ENCODE measurements at regions not wholly inside any gene's neighbourhood (a gene's known extent, or its start where the extent isn't known, plus 50 kb on each side); places are given as distances from the start of the nearest gene placed in this dataset.

DNA sequence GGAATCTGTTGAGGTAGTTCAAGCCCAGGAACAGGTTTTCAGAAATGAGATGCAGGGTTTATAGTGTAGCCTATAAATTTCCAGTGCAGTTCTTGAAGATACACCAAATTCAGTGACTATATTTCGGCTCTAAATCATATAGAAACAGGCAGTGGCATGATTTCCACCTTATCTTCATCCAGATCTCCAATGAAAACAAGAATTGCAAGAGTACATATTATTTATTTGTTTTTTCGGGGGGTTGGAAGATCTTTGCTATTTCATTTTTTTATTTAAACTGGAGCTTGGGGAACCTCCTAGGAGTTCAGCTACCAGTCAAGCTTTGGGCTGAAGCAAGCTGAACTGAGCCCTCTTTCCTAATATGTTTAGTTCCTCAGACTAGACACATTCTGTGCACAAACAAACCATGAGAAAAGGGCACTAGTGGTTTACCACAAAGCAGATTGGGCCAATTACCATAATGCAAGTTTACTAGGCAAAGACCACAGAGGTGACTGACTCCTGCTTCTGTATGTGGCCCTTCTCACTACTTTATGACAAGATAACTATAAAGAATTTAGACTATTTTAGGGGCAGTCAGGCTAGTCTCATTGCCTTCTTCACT lies 68.5 kb downstream of the RGS2 start:
- no peak for DNase-seq (ENCODE audit: low read depth, low spot score)
- H3K9me1 ChIP-seq (replicated peaks; ENCODE audit: control insufficient read depth, extremely low read depth, insufficient read depth, low read length) = no peaks in the 10 kb centered on the region
- POLR2A ChIA-PET = no interaction called here

DNA sequence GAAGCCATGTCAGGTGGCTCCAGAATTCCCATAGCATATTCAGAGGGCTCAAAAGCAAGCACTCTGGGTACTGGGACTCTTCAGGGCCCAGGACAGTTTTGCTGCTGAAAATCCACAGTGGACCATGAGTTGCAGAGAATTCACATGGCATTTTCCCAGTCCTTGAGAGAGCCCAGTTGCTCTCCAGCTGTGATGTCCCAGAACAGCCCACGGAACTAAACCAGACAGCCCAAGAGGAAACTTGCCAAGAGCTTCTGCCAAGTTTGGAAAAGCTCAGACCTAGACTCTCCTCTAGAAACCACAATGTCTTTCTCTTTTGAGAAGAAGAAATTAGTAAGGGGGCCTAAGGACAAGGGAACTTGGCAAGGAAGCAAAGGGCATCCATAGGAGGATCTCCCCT lies 69.4 kb downstream of the RGS2 start:
- Histone ChIP-seq H3K27ac (ENCODE audit: insufficient read depth, low read depth, low read length) (no peak overlapping the region), H3K4me2 (ENCODE audit: insufficient read depth, low read length) (no peak overlapping the region), H3K27me3 (ENCODE audit: control insufficient read depth in 2 of 2, insufficient read depth in 2 of 2, low read length in 2 of 2) (no peaks in the 10 kb centered on the region), H3K79me2 (ENCODE audit: control insufficient read depth, insufficient read depth, low read length) (no peaks in the 10 kb centered on the region), H3K4me3 (replicated peaks in 1 of 3; ENCODE audit: insufficient read depth in 1 of 3, low read depth in 1 of 3, low read length in 3 of 3) (no peak overlapping the region), H3K36me3 (ENCODE audit: control insufficient read depth in 2 of 2, extremely low read depth in 1 of 2, insufficient read depth in 2 of 2, low read length in 2 of 2) (no peaks in the 10 kb centered on the region), H4K20me1 (replicated peaks; ENCODE audit: control insufficient read depth, extremely low read depth, insufficient read depth, low read length) (no peaks in the 10 kb centered on the region), H2AFZ (ENCODE audit: low read depth, low read length) (no peak overlapping the region), H3K9me3 (replicated peaks; ENCODE audit: control insufficient read depth, insufficient read depth, low read length) (no peaks in the 10 kb centered on the region), H3K9ac (replicated peaks; ENCODE audit: extremely low read depth, insufficient read depth, low read length) (no peak overlapping the region), H3K4me1 (ENCODE audit: control insufficient read depth, extremely low read depth, insufficient read depth, low read length) (no peaks in the 10 kb centered on the region), H3K9me1 (replicated peaks; ENCODE audit: control insufficient read depth, extremely low read depth, insufficient read depth, low read length) (no peaks in the 10 kb centered on the region)
- DNase-seq (ENCODE audit: low read depth, low spot score) = no peak
- intact Hi-C loops (cut with micrococcal nuclease) (loop anchor here (10.0 kb wide), 1 partner anchor 47 kb away; no protein-coding TSS in a partner anchor), dilution Hi-C loops (cut with MboI; ENCODE audit: extremely low pct_ligation_motif_present, low sequenced_read_pairs) (no loop called here)
- no peak for FAIRE-seq
- CTCF ChIA-PET = interaction anchor here (1.3 to 1.4 kb wide), 2 partner anchors 9 to 141 kb away, joined by 3 to 4 read pairs; no protein-coding TSS in a partner anchor
- POLR2A ChIA-PET = no interaction called here
- TF ChIP-seq JUN (IDR thresholded peaks at IDR 0.05; ENCODE audit: borderline replicate concordance, insufficient read depth, insufficient read length, low read depth) (no peak), FOS (IDR thresholded peaks at IDR 0.05; ENCODE audit: borderline replicate concordance, insufficient read depth, low read length) (no peak), GATA2 (IDR thresholded peaks at IDR 0.05; ENCODE audit: insufficient read depth, insufficient read length, low read depth, low read length) (no peak), POLR2AphosphoS5 (IDR thresholded peaks at IDR 0.05; ENCODE audit: insufficient read depth, low read depth, low read length) (no peak), MYC (IDR thresholded peaks at IDR 0.05; ENCODE audit: low read depth, low read length) (no peak), EZH2 (IDR thresholded peaks at IDR 0.05; ENCODE audit: borderline replicate concordance, low read depth, low read length, severe bottlenecking) (no peak), POLR2A (IDR thresholded peaks at IDR 0.05; ENCODE audit: low read depth, low read length) (no peak)
- TF ChIP-seq, protein P1, sequence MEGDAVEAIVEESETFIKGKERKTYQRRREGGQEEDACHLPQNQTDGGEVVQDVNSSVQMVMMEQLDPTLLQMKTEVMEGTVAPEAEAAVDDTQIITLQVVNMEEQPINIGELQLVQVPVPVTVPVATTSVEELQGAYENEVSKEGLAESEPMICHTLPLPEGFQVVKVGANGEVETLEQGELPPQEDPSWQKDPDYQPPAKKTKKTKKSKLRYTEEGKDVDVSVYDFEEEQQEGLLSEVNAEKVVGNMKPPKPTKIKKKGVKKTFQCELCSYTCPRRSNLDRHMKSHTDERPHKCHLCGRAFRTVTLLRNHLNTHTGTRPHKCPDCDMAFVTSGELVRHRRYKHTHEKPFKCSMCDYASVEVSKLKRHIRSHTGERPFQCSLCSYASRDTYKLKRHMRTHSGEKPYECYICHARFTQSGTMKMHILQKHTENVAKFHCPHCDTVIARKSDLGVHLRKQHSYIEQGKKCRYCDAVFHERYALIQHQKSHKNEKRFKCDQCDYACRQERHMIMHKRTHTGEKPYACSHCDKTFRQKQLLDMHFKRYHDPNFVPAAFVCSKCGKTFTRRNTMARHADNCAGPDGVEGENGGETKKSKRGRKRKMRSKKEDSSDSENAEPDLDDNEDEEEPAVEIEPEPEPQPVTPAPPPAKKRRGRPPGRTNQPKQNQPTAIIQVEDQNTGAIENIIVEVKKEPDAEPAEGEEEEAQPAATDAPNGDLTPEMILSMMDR (IDR thresholded peaks at IDR 0.05; ENCODE audit: extremely low read depth in 1 of 2, insufficient read depth in 1 of 2, low read depth in 1 of 2, low read length in 2 of 2) = no peak
- TF ChIP-seq, protein P2, sequence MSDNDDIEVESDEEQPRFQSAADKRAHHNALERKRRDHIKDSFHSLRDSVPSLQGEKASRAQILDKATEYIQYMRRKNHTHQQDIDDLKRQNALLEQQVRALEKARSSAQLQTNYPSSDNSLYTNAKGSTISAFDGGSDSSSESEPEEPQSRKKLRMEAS (IDR thresholded peaks at IDR 0.05; ENCODE audit: insufficient read depth, insufficient read length) = no peak
- no TSS peak for BruUV-seq (replicated peaks)

More for the DNA sequence above, 68.5 kb downstream of the RGS2 start:
- dilution Hi-C loops (cut with MboI; ENCODE audit: extremely low pct_ligation_motif_present, low sequenced_read_pairs) (no loop called here), intact Hi-C loops (cut with micrococcal nuclease) (loop anchor here (10.0 kb wide), 1 partner anchor 47 kb away; no protein-coding TSS in a partner anchor)
- no peaks in the 10 kb centered on the region for H4K20me1 ChIP-seq (replicated peaks; ENCODE audit: control insufficient read depth, extremely low read depth, insufficient read depth, low read length)
- no TSS peak for BruUV-seq (replicated peaks)
- H3K27ac ChIP-seq (ENCODE audit: insufficient read depth, low read depth, low read length) = no peak overlapping the region
- no peaks in the 10 kb centered on the region for H3K79me2 ChIP-seq (ENCODE audit: control insufficient read depth, insufficient read depth, low read length)
- no peaks in the 10 kb centered on the region for H3K9me3 ChIP-seq (replicated peaks; ENCODE audit: control insufficient read depth, insufficient read depth, low read length)
- H3K4me3 ChIP-seq (replicated peaks in 1 of 3; ENCODE audit: insufficient read depth in 1 of 3, low read depth in 1 of 3, low read length in 3 of 3) = no peak overlapping the region
- no peaks in the 10 kb centered on the region for H3K27me3 ChIP-seq (ENCODE audit: control insufficient read depth in 2 of 2, insufficient read depth in 2 of 2, low read length in 2 of 2)
- H3K4me1 ChIP-seq (ENCODE audit: control insufficient read depth, extremely low read depth, insufficient read depth, low read length) = no peaks in the 10 kb centered on the region
- no peaks in the 10 kb centered on the region for H3K36me3 ChIP-seq (ENCODE audit: control insufficient read depth in 2 of 2, extremely low read depth in 1 of 2, insufficient read depth in 2 of 2, low read length in 2 of 2)
- TF ChIP-seq EZH2 (IDR thresholded peaks at IDR 0.05; ENCODE audit: borderline replicate concordance, low read depth, low read length, severe bottlenecking) (no peak), FOS (IDR thresholded peaks at IDR 0.05; ENCODE audit: borderline replicate concordance, insufficient read depth, low read length) (no peak), JUN (IDR thresholded peaks at IDR 0.05; ENCODE audit: borderline replicate concordance, insufficient read depth, insufficient read length, low read depth) (no peak)
- TF ChIP-seq, protein P1 (IDR thresholded peaks at IDR 0.05; ENCODE audit: extremely low read depth in 1 of 2, insufficient read depth in 1 of 2, low read depth in 1 of 2, low read length in 2 of 2) = no peak
- no peak overlapping the region for H2AFZ ChIP-seq (ENCODE audit: low read depth, low read length)
- FAIRE-seq = no peak
- H3K9ac ChIP-seq (replicated peaks; ENCODE audit: extremely low read depth, insufficient read depth, low read length) = no peak overlapping the region
- CTCF ChIA-PET = interaction anchor here (1.4 kb wide), 1 partner anchor 142 kb away, joined by 3 read pairs; no protein-coding TSS in a partner anchor
- no peak overlapping the region for H3K4me2 ChIP-seq (ENCODE audit: insufficient read depth, low read length)

Measured in endothelial cell of umbilical vein (primary cell).